ENCODE measurements at regions not wholly inside any gene's neighbourhood (a gene's known extent, or its start where the extent isn't known, plus 50 kb on each side); places are given as distances from the start of the nearest gene placed in this dataset.

- 50 to 60% methylated on average over 5 of the region's 5 CpGs for WGBS, 2 donors
- Histone ChIP-seq H3K9me3 (ENCODE audit: control insufficient read depth in 2 of 2, insufficient read depth in 1 of 2, low read depth in 1 of 2, low read length in 1 of 2) (no peaks in the 10 kb centered on the region), H3K4me3 (ENCODE audit: low read depth in 1 of 2, low read length in 2 of 2) (no peak overlapping the region), H3K27ac (ENCODE audit: low read depth in 2 of 2, low read length in 1 of 2) (no peak overlapping the region), H3K27me3 (ENCODE audit: control insufficient read depth in 1 of 2, insufficient read depth in 2 of 2, low read length in 2 of 2) (no peaks in the 10 kb centered on the region), H3K4me1 (ENCODE audit: control insufficient read depth in 2 of 2, insufficient read depth in 2 of 2, low read length in 1 of 2) (no peaks in the 10 kb centered on the region), H3K36me3 (ENCODE audit: control insufficient read depth in 2 of 2, insufficient read depth in 2 of 2, low read length in 1 of 2) (no peaks in the 10 kb centered on the region)
Observed at GRCh38 chr5:167472566-167473108, 818.8 kb upstream of the WWC1 start.

- H3K4me1 ChIP-seq (ENCODE audit: control insufficient read depth in 2 of 2, insufficient read depth in 2 of 2, low read length in 1 of 2) = no peaks in the 10 kb centered on the region
- no peak overlapping the region for H3K27ac ChIP-seq (ENCODE audit: low read depth in 2 of 2, low read length in 1 of 2)
- H3K4me3 ChIP-seq (ENCODE audit: low read depth in 1 of 2, low read length in 2 of 2) = no peak overlapping the region
Observed at GRCh38 chr5:167478188-167478587, 813.3 kb upstream of the WWC1 start.

GRCh38 chr5:167479779-167480178 is 811.7 kb upstream of the WWC1 start:
- Histone ChIP-seq H3K4me1 (ENCODE audit: control insufficient read depth in 2 of 2, insufficient read depth in 2 of 2, low read length in 1 of 2) (no peaks in the 10 kb centered on the region), H3K4me3 (ENCODE audit: low read depth in 1 of 2, low read length in 2 of 2) (no peak overlapping the region), H3K9me3 (ENCODE audit: control insufficient read depth in 2 of 2, insufficient read depth in 1 of 2, low read depth in 1 of 2, low read length in 1 of 2) (no peaks in the 10 kb centered on the region), H3K27me3 (ENCODE audit: control insufficient read depth in 1 of 2, insufficient read depth in 2 of 2, low read length in 2 of 2) (no peaks in the 10 kb centered on the region), H3K27ac (ENCODE audit: low read depth in 2 of 2, low read length in 1 of 2) (no peak overlapping the region), H3K36me3 (ENCODE audit: control insufficient read depth in 2 of 2, insufficient read depth in 2 of 2, low read length in 1 of 2) (no peaks in the 10 kb centered on the region)
- 77% methylated on average over 4 of the region's 4 CpGs for WGBS, 2 donors

More at GRCh38 chr5:167478188-167478587, 813.3 kb upstream of the WWC1 start:
- 26 to 27% methylated on average over 2 of the region's 2 CpGs for WGBS, 2 donors
- no peaks in the 10 kb centered on the region for H3K27me3 ChIP-seq (ENCODE audit: control insufficient read depth in 1 of 2, insufficient read depth in 2 of 2, low read length in 2 of 2)
- H3K36me3 ChIP-seq (ENCODE audit: control insufficient read depth in 2 of 2, insufficient read depth in 2 of 2, low read length in 1 of 2) = no peaks in the 10 kb centered on the region
- no peaks in the 10 kb centered on the region for H3K9me3 ChIP-seq (ENCODE audit: control insufficient read depth in 2 of 2, insufficient read depth in 1 of 2, low read depth in 1 of 2, low read length in 1 of 2)

- Histone ChIP-seq H3K4me1 (ENCODE audit: control insufficient read depth in 2 of 2, insufficient read depth in 2 of 2, low read length in 1 of 2) (no peaks in the 10 kb centered on the region), H3K27me3 (ENCODE audit: control insufficient read depth in 1 of 2, insufficient read depth in 2 of 2, low read length in 2 of 2) (no peaks in the 10 kb centered on the region), H3K27ac (ENCODE audit: low read depth in 2 of 2, low read length in 1 of 2) (no peak overlapping the region), H3K36me3 (ENCODE audit: control insufficient read depth in 2 of 2, insufficient read depth in 2 of 2, low read length in 1 of 2) (no peaks in the 10 kb centered on the region), H3K9me3 (ENCODE audit: control insufficient read depth in 2 of 2, insufficient read depth in 1 of 2, low read depth in 1 of 2, low read length in 1 of 2) (no peaks in the 10 kb centered on the region), H3K4me3 (ENCODE audit: low read depth in 1 of 2, low read length in 2 of 2) (no peak overlapping the region)
- 86 to 88% methylated on average over 8 of the region's 8 CpGs for WGBS, 2 donors
Observed at GRCh38 chr5:167481345-167481744, 810.1 kb upstream of the WWC1 start.

- Histone ChIP-seq H3K27me3 (ENCODE audit: control insufficient read depth in 1 of 2, insufficient read depth in 2 of 2, low read length in 2 of 2) (no peaks in the 10 kb centered on the region), H3K4me3 (ENCODE audit: low read depth in 1 of 2, low read length in 2 of 2) (no peak overlapping the region), H3K36me3 (ENCODE audit: control insufficient read depth in 2 of 2, insufficient read depth in 2 of 2, low read length in 1 of 2) (no peaks in the 10 kb centered on the region), H3K4me1 (ENCODE audit: control insufficient read depth in 2 of 2, insufficient read depth in 2 of 2, low read length in 1 of 2) (no peaks in the 10 kb centered on the region), H3K9me3 (ENCODE audit: control insufficient read depth in 2 of 2, insufficient read depth in 1 of 2, low read depth in 1 of 2, low read length in 1 of 2) (no peaks in the 10 kb centered on the region), H3K27ac (ENCODE audit: low read depth in 2 of 2, low read length in 1 of 2) (no peak overlapping the region)
- 70 to 72% methylated on average over 2 of the region's 2 CpGs for WGBS, 2 donors
Observed at GRCh38 chr5:167482555-167482954, 808.9 kb upstream of the WWC1 start.

- no peak overlapping the region for H3K27ac ChIP-seq (ENCODE audit: low read depth in 2 of 2, low read length in 1 of 2)
- H3K4me3 ChIP-seq (ENCODE audit: low read depth in 1 of 2, low read length in 2 of 2) = no peak overlapping the region
- no peaks in the 10 kb centered on the region for H3K36me3 ChIP-seq (ENCODE audit: control insufficient read depth in 2 of 2, insufficient read depth in 2 of 2, low read length in 1 of 2)
- no peaks in the 10 kb centered on the region for H3K27me3 ChIP-seq (ENCODE audit: control insufficient read depth in 1 of 2, insufficient read depth in 2 of 2, low read length in 2 of 2)
- no peaks in the 10 kb centered on the region for H3K9me3 ChIP-seq (ENCODE audit: control insufficient read depth in 2 of 2, insufficient read depth in 1 of 2, low read depth in 1 of 2, low read length in 1 of 2)
- 85 to 89% methylated on average over 8 of the region's 8 CpGs for WGBS, 2 donors
- no peaks in the 10 kb centered on the region for H3K4me1 ChIP-seq (ENCODE audit: control insufficient read depth in 2 of 2, insufficient read depth in 2 of 2, low read length in 1 of 2)
Observed at GRCh38 chr5:167485061-167485774, 806.2 kb upstream of the WWC1 start.

- 81 to 87% methylated on average over 2 of the region's 2 CpGs for WGBS, 2 donors
- H3K9me3 ChIP-seq (ENCODE audit: control insufficient read depth in 2 of 2, insufficient read depth in 1 of 2, low read depth in 1 of 2, low read length in 1 of 2) = no peaks in the 10 kb centered on the region
- no peaks in the 10 kb centered on the region for H3K36me3 ChIP-seq (ENCODE audit: control insufficient read depth in 2 of 2, insufficient read depth in 2 of 2, low read length in 1 of 2)
- no peaks in the 10 kb centered on the region for H3K27me3 ChIP-seq (ENCODE audit: control insufficient read depth in 1 of 2, insufficient read depth in 2 of 2, low read length in 2 of 2)
- no peak overlapping the region for H3K27ac ChIP-seq (ENCODE audit: low read depth in 2 of 2, low read length in 1 of 2)
- no peaks in the 10 kb centered on the region for H3K4me1 ChIP-seq (ENCODE audit: control insufficient read depth in 2 of 2, insufficient read depth in 2 of 2, low read length in 1 of 2)
- no peak overlapping the region for H3K4me3 ChIP-seq (ENCODE audit: low read depth in 1 of 2, low read length in 2 of 2)
Observed at GRCh38 chr5:167488371-167488770, 803.1 kb upstream of the WWC1 start.

- Histone ChIP-seq H3K27ac (ENCODE audit: low read depth in 2 of 2, low read length in 1 of 2) (no peak overlapping the region), H3K27me3 (ENCODE audit: control insufficient read depth in 1 of 2, insufficient read depth in 2 of 2, low read length in 2 of 2) (no peaks in the 10 kb centered on the region), H3K9me3 (ENCODE audit: control insufficient read depth in 2 of 2, insufficient read depth in 1 of 2, low read depth in 1 of 2, low read length in 1 of 2) (no peaks in the 10 kb centered on the region), H3K4me1 (ENCODE audit: control insufficient read depth in 2 of 2, insufficient read depth in 2 of 2, low read length in 1 of 2) (no peaks in the 10 kb centered on the region), H3K36me3 (ENCODE audit: control insufficient read depth in 2 of 2, insufficient read depth in 2 of 2, low read length in 1 of 2) (no peaks in the 10 kb centered on the region), H3K4me3 (ENCODE audit: low read depth in 1 of 2, low read length in 2 of 2) (no peak overlapping the region)
Observed at GRCh38 chr5:167489202-167489601, 802.2 kb upstream of the WWC1 start.

GRCh38 chr5:167503926-167504720 is 787.3 kb upstream of the WWC1 start:
- Histone ChIP-seq H3K36me3 (ENCODE audit: control insufficient read depth in 2 of 2, insufficient read depth in 2 of 2, low read length in 1 of 2) (no peaks in the 10 kb centered on the region), H3K27ac (ENCODE audit: low read depth in 2 of 2, low read length in 1 of 2) (no peak overlapping the region), H3K9me3 (ENCODE audit: control insufficient read depth in 2 of 2, insufficient read depth in 1 of 2, low read depth in 1 of 2, low read length in 1 of 2) (no peaks in the 10 kb centered on the region), H3K27me3 (ENCODE audit: control insufficient read depth in 1 of 2, insufficient read depth in 2 of 2, low read length in 2 of 2) (no peaks in the 10 kb centered on the region), H3K4me1 (ENCODE audit: control insufficient read depth in 2 of 2, insufficient read depth in 2 of 2, low read length in 1 of 2) (no peaks in the 10 kb centered on the region), H3K4me3 (ENCODE audit: low read depth in 1 of 2, low read length in 2 of 2) (no peak overlapping the region)
- WGBS, 2 donors = 56 to 58% methylated on average over 5 of the region's 5 CpGs
